ENCODE measurements at regions not wholly inside any gene's neighbourhood (a gene's known extent, or its start where the extent isn't known, plus 50 kb on each side); places are given as distances from the start of the nearest gene placed in this dataset.

GRCh38 chr2:46815121-46815802 lies 100.3 kb downstream of the MCFD2 start:
- TF ChIP-seq POLR2A (IDR thresholded peaks at IDR 0.05) (no peak), CTCF (IDR thresholded peaks at IDR 0.05 in 4 of 5, conservative IDR thresholded peaks at IDR 0.05 in 1 of 5) (no peak)
